Panc1 (cell line): ENCODE measurements at regions not wholly inside any gene's neighbourhood (a gene's known extent, or its start where the extent isn't known, plus 50 kb on each side); places are given as distances from the start of the nearest gene placed in this dataset.

Experiments
- ATAC-seq: fragments of 200-7000 bp; cut with Tn5 transposase; 2 replicates; pipeline ENCODE4 v1.9.1; 2020; ENCODE audit warnings: mild to moderate bottlenecking, moderate library complexity
- BruUV-seq: library from RNA; stranded (reverse); fragments of 400-500 nt; replicated peaks from 2 replicates; lab custom pipeline; 2021; lab: Mats Ljungman, UMichigan
- CTCF ChIA-PET: fragments of 300-600 bp; sonication (Branson Sonifier 250); formaldehyde crosslinking; loops from one replicate; lab custom pipeline; 2022; ENCODE audit warnings: antibody characterized with exemption; lab: Charles Lee
- POLR2A ChIA-PET: fragments of 300-600 bp; sonication (Branson Sonifier 250); formaldehyde crosslinking; loops from one replicate; lab custom pipeline; 2022; ENCODE audit warnings: antibody characterized with exemption; lab: Charles Lee
- DNase-seq: peaks from one replicate; pipeline ENCODE4 v3.0.0-alpha.2; 2010; ENCODE audit warnings: low read depth, low spot score
- H3K27ac ChIP-seq: 2 replicates; pipeline ENCODE4 v1.5.1; 2011; ENCODE audit warnings: mild to moderate bottlenecking, low read length, inconsistent platforms
- H3K27me3 ChIP-seq: fragments of 200-500 bp; sonication (Bioruptor generic); 2 replicates; pipeline ENCODE4 v1.6.0; 2014; ENCODE audit warnings: low read length, inconsistent platforms; ENCODE audit not compliant: control insufficient read depth, insufficient read depth
- H3K36me3 ChIP-seq: fragments of 200-500 bp; sonication (Bioruptor generic); 2 replicates; pipeline ENCODE4 v1.5.1; 2014; ENCODE audit warnings: inconsistent platforms, mild to moderate bottlenecking, low read length, moderate library complexity; ENCODE audit not compliant: control insufficient read depth, insufficient read depth
- H3K4me1 ChIP-seq: 2 replicates; pipeline ENCODE4 v1.5.1; 2011; ENCODE audit warnings: inconsistent platforms, mild to moderate bottlenecking, low read length, moderate library complexity; ENCODE audit not compliant: control insufficient read depth, insufficient read depth
- H3K4me3 ChIP-seq, 2 experiments: 2 replicates each; pipeline ENCODE4 v1.5.1; 2011 to 2012; ENCODE audit warnings: low read depth in 2 of 2, low read length in 2 of 2, mild to moderate bottlenecking in 2 of 2, inconsistent platforms in 1 of 2, moderate library complexity in 1 of 2
- H3K9me3 ChIP-seq: fragments of 200-500 bp; sonication (Bioruptor generic); 2 replicates; pipeline ENCODE4 v1.5.1; 2014; ENCODE audit warnings: low read depth, mild to moderate bottlenecking, inconsistent platforms, low read length, moderate library complexity; ENCODE audit not compliant: control insufficient read depth, insufficient read depth
- POLR2AphosphoS5 ChIP-seq: IDR thresholded peaks from 2 replicates; pipeline ENCODE4 v1.6.1; 2012; ENCODE audit warnings: mild to moderate bottlenecking, low read depth, low read length, moderate library complexity
- TCF7L2 ChIP-seq: IDR thresholded peaks from 2 replicates; pipeline ENCODE4 v1.6.1; 2011; ENCODE audit warnings: mild to moderate bottlenecking, low read depth, low read length, inconsistent platforms
- in situ Hi-C: cut with HindIII; loops from 2 replicates; pipeline ENCODE4 v1.10.0; 2016; ENCODE audit warnings: low sequenced_read_pairs, low pct_unique_long_range_greater_than_20kb
- intact Hi-C: fragments of 100-400 bp; cut with micrococcal nuclease; formaldehyde crosslinking; loops from one replicate; pipeline ENCODE4 v1.10.0; 2022; ENCODE audit not compliant: unreplicated experiment
- TF ChIP-seq, protein P1 (sequence below), 2 experiments: IDR thresholded peaks; 2 replicates each; pipeline ENCODE4 v1.6.1; 2011 to 2012; ENCODE audit warnings: low read depth in 2 of 2, control low read depth in 1 of 2, low read length in 1 of 2, mild to moderate bottlenecking in 1 of 2, moderate library complexity in 1 of 2; ENCODE audit not compliant: insufficient read depth in 1 of 2

- CTCF ChIA-PET: no interaction called here
Measured at GRCh38 chr20:4488407-4489339, 197.6 kb upstream of the PRNP start.

GRCh38 chr20:4484379-4484997, 201.8 kb upstream of the PRNP start:
- ATAC-seq: no peak
- H3K27me3 ChIP-seq: no peaks in the 10 kb centered on the region; the same call in 1 of the 2 replicates
- no peaks in the 10 kb centered on the region for H3K36me3 ChIP-seq
- POLR2A ChIA-PET: no interaction called here
- H3K9me3 ChIP-seq: no peaks in the 10 kb centered on the region
- intact Hi-C loops: no loop called here
- no peak overlapping the region for H3K27ac ChIP-seq
- no peak overlapping the region for H3K4me3 ChIP-seq
- TF ChIP-seq, protein P1, sequence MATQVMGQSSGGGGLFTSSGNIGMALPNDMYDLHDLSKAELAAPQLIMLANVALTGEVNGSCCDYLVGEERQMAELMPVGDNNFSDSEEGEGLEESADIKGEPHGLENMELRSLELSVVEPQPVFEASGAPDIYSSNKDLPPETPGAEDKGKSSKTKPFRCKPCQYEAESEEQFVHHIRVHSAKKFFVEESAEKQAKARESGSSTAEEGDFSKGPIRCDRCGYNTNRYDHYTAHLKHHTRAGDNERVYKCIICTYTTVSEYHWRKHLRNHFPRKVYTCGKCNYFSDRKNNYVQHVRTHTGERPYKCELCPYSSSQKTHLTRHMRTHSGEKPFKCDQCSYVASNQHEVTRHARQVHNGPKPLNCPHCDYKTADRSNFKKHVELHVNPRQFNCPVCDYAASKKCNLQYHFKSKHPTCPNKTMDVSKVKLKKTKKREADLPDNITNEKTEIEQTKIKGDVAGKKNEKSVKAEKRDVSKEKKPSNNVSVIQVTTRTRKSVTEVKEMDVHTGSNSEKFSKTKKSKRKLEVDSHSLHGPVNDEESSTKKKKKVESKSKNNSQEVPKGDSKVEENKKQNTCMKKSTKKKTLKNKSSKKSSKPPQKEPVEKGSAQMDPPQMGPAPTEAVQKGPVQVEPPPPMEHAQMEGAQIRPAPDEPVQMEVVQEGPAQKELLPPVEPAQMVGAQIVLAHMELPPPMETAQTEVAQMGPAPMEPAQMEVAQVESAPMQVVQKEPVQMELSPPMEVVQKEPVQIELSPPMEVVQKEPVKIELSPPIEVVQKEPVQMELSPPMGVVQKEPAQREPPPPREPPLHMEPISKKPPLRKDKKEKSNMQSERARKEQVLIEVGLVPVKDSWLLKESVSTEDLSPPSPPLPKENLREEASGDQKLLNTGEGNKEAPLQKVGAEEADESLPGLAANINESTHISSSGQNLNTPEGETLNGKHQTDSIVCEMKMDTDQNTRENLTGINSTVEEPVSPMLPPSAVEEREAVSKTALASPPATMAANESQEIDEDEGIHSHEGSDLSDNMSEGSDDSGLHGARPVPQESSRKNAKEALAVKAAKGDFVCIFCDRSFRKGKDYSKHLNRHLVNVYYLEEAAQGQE (IDR thresholded peaks at IDR 0.05; ENCODE audit: insufficient read depth in 1 of 2, low read depth in 2 of 2, low read length in 1 of 2): no peak
- TF ChIP-seq TCF7L2 (no peak), POLR2AphosphoS5 (no peak)
- DNase-seq: no peak
- H3K4me1 ChIP-seq: no peaks in the 10 kb centered on the region
- in situ Hi-C loops: no loop called here
- CTCF ChIA-PET: no interaction called here
- BruUV-seq: no TSS peak

More at GRCh38 chr20:4488407-4489339, 197.6 kb upstream of the PRNP start:
- DNase-seq (no peak), ATAC-seq (peak; percentile 63; the same call in 1 of the 2 replicates)
- no peaks in the 10 kb centered on the region for H3K4me1 ChIP-seq
- no peaks in the 10 kb centered on the region for H3K36me3 ChIP-seq
- POLR2A ChIA-PET: no interaction called here
- intact Hi-C loops: no loop called here
- no peaks in the 10 kb centered on the region; the same call in 1 of the 2 replicates for H3K27me3 ChIP-seq
- BruUV-seq: no TSS peak
- no peak overlapping the region for H3K27ac ChIP-seq
- H3K4me3 ChIP-seq: no peak overlapping the region
- in situ Hi-C loops: no loop called here
- H3K9me3 ChIP-seq: no peaks in the 10 kb centered on the region
- TF ChIP-seq, protein P1 (IDR thresholded peaks at IDR 0.05; ENCODE audit: insufficient read depth in 1 of 2, low read depth in 2 of 2, low read length in 1 of 2): no peak
- no peak for TF ChIP-seq POLR2AphosphoS5
